HG03521 (cell line): ENCODE measurements at regions not wholly inside any gene's neighbourhood (a gene's known extent, or its start where the extent isn't known, plus 50 kb on each side); places are given as distances from the start of the nearest gene placed in this dataset.

Experiments used
- ATAC-seq: cut with Tn5 transposase; IDR thresholded peaks from one replicate; pipeline ENCODE4 v1.9.1; 2021; ENCODE audit warnings: mild to moderate bottlenecking, moderate library complexity; ENCODE audit not compliant: unreplicated experiment

- ATAC-seq: no peak
Measured at GRCh38 chr6:97572943-97573342, 289.9 kb upstream of the MMS22L start.

- no peak for ATAC-seq
Measured at GRCh38 chr6:97586344-97586743, 303.3 kb upstream of the MMS22L start.

GRCh38 chr6:97591955-97592354 is 308.9 kb upstream of the MMS22L start:
- ATAC-seq: no peak

GRCh38 chr6:97594844-97595243 is 311.8 kb upstream of the MMS22L start:
- no peak for ATAC-seq

- ATAC-seq: no peak
Measured at GRCh38 chr6:97621111-97621510, 338.1 kb upstream of the MMS22L start.

GRCh38 chr6:97626671-97627441 is 343.8 kb upstream of the MMS22L start:
- ATAC-seq: no peak

GRCh38 chr6:97629180-97629579 is 346.2 kb upstream of the MMS22L start:
- no peak for ATAC-seq

GRCh38 chr6:97630604-97631003 is 347.6 kb upstream of the MMS22L start:
- no peak for ATAC-seq

GRCh38 chr6:97632341-97632740 is 349.3 kb upstream of the MMS22L start:
- no peak for ATAC-seq

GRCh38 chr6:97639702-97640101 is 356.7 kb upstream of the MMS22L start:
- no peak for ATAC-seq

- ATAC-seq: no peak
Measured at GRCh38 chr6:97644353-97644752, 361.3 kb upstream of the MMS22L start.

- no peak for ATAC-seq
Measured at GRCh38 chr6:97645757-97646156, 362.7 kb upstream of the MMS22L start.

- no peak for ATAC-seq
Measured at GRCh38 chr6:97653076-97653475, 370.1 kb upstream of the MMS22L start.

- ATAC-seq: no peak
Measured at GRCh38 chr6:97653517-97653916, 370.5 kb upstream of the MMS22L start.

GRCh38 chr6:97654674-97655073 is 371.7 kb upstream of the MMS22L start:
- no peak for ATAC-seq

- ATAC-seq: no peak
Measured at GRCh38 chr6:97656236-97656635, 373.2 kb upstream of the MMS22L start.

GRCh38 chr6:97656706-97657350 is 373.8 kb upstream of the MMS22L start:
- no peak for ATAC-seq

- no peak for ATAC-seq
Measured at GRCh38 chr6:97658090-97658489, 375.1 kb upstream of the MMS22L start.

- no peak for ATAC-seq
Measured at GRCh38 chr6:97663252-97663651, 380.2 kb upstream of the MMS22L start.

- ATAC-seq: no peak
Measured at GRCh38 chr6:97665446-97665845, 382.4 kb upstream of the MMS22L start.

- no peak for ATAC-seq
Measured at GRCh38 chr6:97666889-97667288, 383.9 kb upstream of the MMS22L start.

GRCh38 chr6:97668716-97669115 is 385.7 kb upstream of the MMS22L start:
- ATAC-seq: no peak
